ENCODE measurements at regions not wholly inside any gene's neighbourhood (a gene's known extent, or its start where the extent isn't known, plus 50 kb on each side); places are given as distances from the start of the nearest gene placed in this dataset.

DNA sequence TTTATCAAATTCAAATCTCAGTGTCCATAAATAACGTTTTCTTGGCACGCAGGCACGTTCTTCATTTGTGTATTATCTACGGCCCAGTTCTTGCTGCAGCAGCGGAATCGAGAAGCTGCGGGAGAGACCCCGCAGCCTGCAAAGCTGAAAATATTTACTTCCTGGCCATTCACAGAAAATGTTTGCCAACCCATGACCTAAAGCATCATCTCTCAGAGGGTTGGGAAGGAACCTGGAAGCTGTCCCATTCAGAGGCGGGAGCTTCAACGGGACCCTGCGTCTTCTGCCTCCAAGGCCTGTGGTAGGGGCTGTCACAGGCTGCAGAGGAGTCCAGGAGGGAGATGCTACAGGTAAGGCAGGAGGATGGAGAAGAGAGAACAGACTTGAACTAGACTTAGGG, 319.2 kb downstream of the MN1 start:
- TF ChIP-seq, protein P1, sequence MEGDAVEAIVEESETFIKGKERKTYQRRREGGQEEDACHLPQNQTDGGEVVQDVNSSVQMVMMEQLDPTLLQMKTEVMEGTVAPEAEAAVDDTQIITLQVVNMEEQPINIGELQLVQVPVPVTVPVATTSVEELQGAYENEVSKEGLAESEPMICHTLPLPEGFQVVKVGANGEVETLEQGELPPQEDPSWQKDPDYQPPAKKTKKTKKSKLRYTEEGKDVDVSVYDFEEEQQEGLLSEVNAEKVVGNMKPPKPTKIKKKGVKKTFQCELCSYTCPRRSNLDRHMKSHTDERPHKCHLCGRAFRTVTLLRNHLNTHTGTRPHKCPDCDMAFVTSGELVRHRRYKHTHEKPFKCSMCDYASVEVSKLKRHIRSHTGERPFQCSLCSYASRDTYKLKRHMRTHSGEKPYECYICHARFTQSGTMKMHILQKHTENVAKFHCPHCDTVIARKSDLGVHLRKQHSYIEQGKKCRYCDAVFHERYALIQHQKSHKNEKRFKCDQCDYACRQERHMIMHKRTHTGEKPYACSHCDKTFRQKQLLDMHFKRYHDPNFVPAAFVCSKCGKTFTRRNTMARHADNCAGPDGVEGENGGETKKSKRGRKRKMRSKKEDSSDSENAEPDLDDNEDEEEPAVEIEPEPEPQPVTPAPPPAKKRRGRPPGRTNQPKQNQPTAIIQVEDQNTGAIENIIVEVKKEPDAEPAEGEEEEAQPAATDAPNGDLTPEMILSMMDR (IDR thresholded peaks at IDR 0.05; ENCODE audit: low read depth, low read length) = no peak
- no peak for TF ChIP-seq POLR2A (IDR thresholded peaks at IDR 0.05; ENCODE audit: extremely low read depth, insufficient read length)

All from NB4 (cell line).